ENCODE measurements at regions not wholly inside any gene's neighbourhood (a gene's known extent, or its start where the extent isn't known, plus 50 kb on each side); places are given as distances from the start of the nearest gene placed in this dataset.

DNA sequence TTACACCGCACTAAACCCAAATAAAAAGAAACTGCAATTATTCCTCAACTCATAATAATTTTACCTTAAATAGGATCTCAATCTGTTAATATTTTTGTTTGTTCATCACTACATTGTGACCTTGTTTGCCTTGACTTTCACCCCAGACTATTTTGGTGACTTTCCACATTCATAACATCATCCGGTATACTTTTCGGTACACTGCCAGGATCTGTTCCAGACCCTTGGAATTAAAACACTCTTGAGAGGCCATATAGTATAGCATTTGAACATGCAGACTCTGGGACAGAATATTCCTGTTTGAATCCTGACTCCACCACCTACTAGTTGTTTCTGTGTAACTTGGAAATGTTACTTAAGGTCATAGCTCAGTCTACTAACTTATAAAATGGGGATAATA lies 577.4 kb downstream of the METTL4 start:
- TF ChIP-seq, protein P1, sequence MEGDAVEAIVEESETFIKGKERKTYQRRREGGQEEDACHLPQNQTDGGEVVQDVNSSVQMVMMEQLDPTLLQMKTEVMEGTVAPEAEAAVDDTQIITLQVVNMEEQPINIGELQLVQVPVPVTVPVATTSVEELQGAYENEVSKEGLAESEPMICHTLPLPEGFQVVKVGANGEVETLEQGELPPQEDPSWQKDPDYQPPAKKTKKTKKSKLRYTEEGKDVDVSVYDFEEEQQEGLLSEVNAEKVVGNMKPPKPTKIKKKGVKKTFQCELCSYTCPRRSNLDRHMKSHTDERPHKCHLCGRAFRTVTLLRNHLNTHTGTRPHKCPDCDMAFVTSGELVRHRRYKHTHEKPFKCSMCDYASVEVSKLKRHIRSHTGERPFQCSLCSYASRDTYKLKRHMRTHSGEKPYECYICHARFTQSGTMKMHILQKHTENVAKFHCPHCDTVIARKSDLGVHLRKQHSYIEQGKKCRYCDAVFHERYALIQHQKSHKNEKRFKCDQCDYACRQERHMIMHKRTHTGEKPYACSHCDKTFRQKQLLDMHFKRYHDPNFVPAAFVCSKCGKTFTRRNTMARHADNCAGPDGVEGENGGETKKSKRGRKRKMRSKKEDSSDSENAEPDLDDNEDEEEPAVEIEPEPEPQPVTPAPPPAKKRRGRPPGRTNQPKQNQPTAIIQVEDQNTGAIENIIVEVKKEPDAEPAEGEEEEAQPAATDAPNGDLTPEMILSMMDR (IDR thresholded peaks at IDR 0.05; ENCODE audit: borderline replicate concordance, extremely low read depth, low read length, poor library complexity, severe bottlenecking): no peak
- TF ChIP-seq EZH2 (IDR thresholded peaks at IDR 0.05; ENCODE audit: borderline replicate concordance, low read depth, low read length, severe bottlenecking): no peak

All from DND-41 (cell line).